Upper lobe of left lung (tissue), 4 donors: ENCODE measurements at regions not wholly inside any gene's neighbourhood (a gene's known extent, or its start where the extent isn't known, plus 50 kb on each side); places are given as distances from the start of the nearest gene placed in this dataset.

Experiments
- POLR2A ChIP-seq, 4 donors: fragments of 450-650 bp; IDR thresholded peaks; one replicate each; pipeline ENCODE4 v1.5.1; 2016 to 2017; ENCODE audit warnings: antibody characterized with exemption in 4 of 4, mild to moderate bottlenecking in 2 of 4
- POLR2AphosphoS5 ChIP-seq, 2 donors: sonication (generic); formaldehyde crosslinking; IDR thresholded peaks; one replicate each; pipeline ENCODE4 v1.5.1; 2017; ENCODE audit warnings: antibody characterized with exemption in 2 of 2
- TF ChIP-seq, protein P1 (sequence below), 6 experiments: fragments of 450-650 bp in 4 of 6; fragments of 200-600 bp in 2 of 6; sonication (generic) in 2 of 6; IDR thresholded peaks; one replicate each; pipeline ENCODE4 v1.5.1; 2016 to 2019; ENCODE audit warnings: antibody characterized with exemption in 6 of 6

DNA sequence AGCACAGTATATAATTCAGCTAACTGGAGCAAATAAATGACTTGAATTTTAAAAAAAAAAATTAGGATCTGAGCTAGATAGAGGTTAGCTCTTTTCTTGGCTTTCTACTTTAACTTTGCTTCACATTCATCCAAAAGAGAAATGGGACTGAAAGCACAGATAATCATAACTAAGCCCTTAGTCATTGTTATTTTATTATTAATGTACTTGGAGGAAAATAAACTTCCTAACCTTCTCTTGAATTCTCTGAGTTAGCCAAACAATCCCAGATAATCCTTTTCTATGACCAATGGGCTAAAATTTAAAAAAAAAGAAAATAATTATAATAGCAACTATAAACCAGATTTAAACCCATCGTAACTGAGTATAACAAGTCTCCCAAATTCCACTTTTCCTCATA lies 57.6 kb upstream of the RASA1 start:
- TF ChIP-seq POLR2A (IDR thresholded peaks at IDR 0.05) (no peak), POLR2AphosphoS5 (IDR thresholded peaks at IDR 0.05) (no peak)
- TF ChIP-seq, protein P1, sequence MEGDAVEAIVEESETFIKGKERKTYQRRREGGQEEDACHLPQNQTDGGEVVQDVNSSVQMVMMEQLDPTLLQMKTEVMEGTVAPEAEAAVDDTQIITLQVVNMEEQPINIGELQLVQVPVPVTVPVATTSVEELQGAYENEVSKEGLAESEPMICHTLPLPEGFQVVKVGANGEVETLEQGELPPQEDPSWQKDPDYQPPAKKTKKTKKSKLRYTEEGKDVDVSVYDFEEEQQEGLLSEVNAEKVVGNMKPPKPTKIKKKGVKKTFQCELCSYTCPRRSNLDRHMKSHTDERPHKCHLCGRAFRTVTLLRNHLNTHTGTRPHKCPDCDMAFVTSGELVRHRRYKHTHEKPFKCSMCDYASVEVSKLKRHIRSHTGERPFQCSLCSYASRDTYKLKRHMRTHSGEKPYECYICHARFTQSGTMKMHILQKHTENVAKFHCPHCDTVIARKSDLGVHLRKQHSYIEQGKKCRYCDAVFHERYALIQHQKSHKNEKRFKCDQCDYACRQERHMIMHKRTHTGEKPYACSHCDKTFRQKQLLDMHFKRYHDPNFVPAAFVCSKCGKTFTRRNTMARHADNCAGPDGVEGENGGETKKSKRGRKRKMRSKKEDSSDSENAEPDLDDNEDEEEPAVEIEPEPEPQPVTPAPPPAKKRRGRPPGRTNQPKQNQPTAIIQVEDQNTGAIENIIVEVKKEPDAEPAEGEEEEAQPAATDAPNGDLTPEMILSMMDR (IDR thresholded peaks at IDR 0.05): no peak
